PC-9 (cell line): ENCODE measurements at regions not wholly inside any gene's neighbourhood (a gene's known extent, or its start where the extent isn't known, plus 50 kb on each side); places are given as distances from the start of the nearest gene placed in this dataset.

Experiments
- EZH2 ChIP-seq: fragments of 200-600 bp; sonication (generic); IDR thresholded peaks from 2 replicates; pipeline ENCODE4 v1.8.0; 2017; ENCODE audit warnings: antibody characterized with exemption, low read depth
- TF ChIP-seq, protein P1 (sequence below): fragments of 200-600 bp; sonication (generic); conservative IDR thresholded peaks from 2 replicates; pipeline ENCODE4 v1.6.1; 2017; ENCODE audit warnings: mixed run types, antibody characterized with exemption, mild to moderate bottlenecking, moderate library complexity

DNA sequence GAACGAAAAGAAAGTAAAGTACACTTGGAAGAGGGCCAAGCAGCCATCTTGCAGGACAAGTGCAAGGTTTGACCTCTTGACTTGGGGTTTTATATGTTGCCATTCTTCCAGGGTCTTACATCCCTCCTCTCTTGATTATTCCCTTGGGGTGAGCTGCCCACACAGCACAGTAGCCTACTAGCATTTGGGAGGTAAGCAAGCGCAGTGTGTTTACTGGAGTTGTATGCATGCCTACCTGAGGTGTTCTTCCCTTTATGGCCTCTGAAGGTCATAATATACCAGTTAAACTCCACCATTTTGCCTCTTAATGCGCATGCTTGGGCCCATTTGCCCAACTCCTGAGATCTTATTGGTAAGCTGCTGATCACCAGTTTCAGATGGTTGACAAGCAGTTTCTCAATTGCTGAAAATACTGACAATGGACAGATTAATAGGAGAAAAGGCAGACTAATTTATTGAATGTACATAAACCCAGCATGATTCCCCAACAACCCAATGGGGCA, 173.8 kb upstream of the SLC30A5 start:
- TF ChIP-seq EZH2, result no peak
- TF ChIP-seq, protein P1, sequence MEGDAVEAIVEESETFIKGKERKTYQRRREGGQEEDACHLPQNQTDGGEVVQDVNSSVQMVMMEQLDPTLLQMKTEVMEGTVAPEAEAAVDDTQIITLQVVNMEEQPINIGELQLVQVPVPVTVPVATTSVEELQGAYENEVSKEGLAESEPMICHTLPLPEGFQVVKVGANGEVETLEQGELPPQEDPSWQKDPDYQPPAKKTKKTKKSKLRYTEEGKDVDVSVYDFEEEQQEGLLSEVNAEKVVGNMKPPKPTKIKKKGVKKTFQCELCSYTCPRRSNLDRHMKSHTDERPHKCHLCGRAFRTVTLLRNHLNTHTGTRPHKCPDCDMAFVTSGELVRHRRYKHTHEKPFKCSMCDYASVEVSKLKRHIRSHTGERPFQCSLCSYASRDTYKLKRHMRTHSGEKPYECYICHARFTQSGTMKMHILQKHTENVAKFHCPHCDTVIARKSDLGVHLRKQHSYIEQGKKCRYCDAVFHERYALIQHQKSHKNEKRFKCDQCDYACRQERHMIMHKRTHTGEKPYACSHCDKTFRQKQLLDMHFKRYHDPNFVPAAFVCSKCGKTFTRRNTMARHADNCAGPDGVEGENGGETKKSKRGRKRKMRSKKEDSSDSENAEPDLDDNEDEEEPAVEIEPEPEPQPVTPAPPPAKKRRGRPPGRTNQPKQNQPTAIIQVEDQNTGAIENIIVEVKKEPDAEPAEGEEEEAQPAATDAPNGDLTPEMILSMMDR, result no peak
